GDM1 (cell line): ENCODE measurements at regions not wholly inside any gene's neighbourhood (a gene's known extent, or its start where the extent isn't known, plus 50 kb on each side); places are given as distances from the start of the nearest gene placed in this dataset.
A peak's percentile ranks its signal among the peaks of the same experiment; 100 is the strongest.
"Not testable (repeated sequence)": the region's sequence is repeated elsewhere in the genome, so short reads cannot be mapped to it uniquely, and the experiment has no call there.

Source experiments
- DNase-seq: peaks from one replicate; lab custom pipeline; 2025; lab: John Stamatoyannopoulos, UW

DNA sequence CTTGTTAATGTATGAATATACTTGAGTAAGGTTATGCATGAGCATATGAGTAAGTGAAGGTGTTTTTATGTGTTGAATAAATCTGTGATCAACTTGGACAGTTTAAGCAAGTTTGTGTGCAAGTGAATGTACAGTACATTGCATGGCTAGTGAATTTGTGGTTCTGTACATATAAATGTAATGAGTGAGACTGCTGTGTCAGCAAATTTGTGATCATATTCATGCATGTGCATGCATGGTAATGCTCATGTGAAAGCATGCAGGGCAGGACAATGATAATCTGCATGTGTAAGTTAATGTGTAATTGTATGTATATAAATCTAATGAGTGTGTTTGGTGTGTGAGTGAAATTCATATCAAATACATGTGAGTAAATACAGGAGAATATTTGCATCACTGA is 188.5 kb downstream of the PWWP3B start:
- no peak for DNase-seq

- DNase-seq: no peak
Measured at GRCh38 chrX:106363214-106363613, 195.1 kb downstream of the PWWP3B start.

DNA sequence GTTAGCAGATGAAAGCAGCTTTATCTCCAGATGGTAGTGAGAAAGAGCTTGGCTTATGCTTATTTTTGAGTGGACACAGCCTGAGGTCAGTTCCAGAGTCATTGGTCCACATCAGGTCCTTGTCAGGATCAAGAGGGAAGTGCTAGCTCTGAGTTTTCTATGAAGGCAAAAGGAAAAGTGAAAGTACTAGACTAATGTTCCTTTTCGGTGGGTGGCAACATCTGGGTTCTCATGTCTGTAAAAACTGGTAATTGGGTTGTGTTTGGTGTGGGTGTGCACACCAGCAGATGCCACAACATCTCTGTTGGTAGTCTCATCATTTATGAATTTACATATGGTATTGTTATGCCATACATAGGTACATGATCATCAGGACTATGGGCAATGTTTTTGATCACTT is 210.5 kb downstream of the PWWP3B start:
- no peak for DNase-seq

GRCh38 chrX:106391284-106391911 is 220.4 kb upstream of the RADX start:
- no peak for DNase-seq

GRCh38 chrX:106392346-106392745 is 219.4 kb upstream of the RADX start:
- no peak for DNase-seq

GRCh38 chrX:106397788-106398538 is 213.8 kb upstream of the RADX start:
- DNase-seq: no peak

- no peak for DNase-seq
Measured at GRCh38 chrX:106401965-106402559, 209.7 kb upstream of the RADX start.

DNA sequence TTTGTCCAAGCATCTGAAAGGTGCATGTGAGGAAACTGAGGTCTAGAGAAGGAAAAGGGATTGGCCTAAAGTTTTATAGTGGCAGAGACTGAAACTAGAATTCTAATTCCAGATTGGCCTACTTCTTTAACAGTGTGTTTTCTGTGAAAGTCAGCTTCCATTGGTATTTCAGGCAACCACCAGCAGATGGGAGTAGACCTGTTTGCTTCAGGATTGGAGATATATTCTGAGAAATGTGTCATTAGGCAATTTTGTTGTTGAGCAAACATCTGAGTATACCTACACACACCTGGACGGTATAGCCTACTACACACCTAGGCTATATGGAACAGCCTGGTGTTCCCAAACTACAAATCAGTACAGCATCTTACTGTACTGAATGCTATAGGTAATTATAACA is 207.3 kb upstream of the RADX start:
- no peak for DNase-seq

- no peak for DNase-seq
Measured at GRCh38 chrX:106415276-106415895, 196.4 kb upstream of the RADX start.

DNA sequence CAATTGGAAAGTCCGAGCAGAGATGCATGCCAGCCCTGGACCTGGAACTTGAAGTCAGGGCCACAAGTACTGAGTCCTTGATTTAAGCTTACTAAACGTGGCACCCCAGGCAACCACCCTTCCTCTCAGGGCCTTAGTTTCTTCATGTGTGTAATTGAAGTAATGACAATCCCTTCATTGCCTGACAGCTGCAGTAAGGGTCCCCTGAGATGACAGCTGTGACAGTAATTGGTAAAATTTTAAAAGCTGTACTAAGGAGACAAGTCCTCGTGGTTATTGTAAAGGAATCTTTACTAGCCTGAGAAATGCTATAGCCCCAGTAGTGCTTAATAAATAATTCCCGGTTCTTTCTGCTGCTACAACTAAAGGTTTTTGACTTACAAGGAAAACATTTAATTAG is 175.1 kb upstream of the RADX start:
- no peak for DNase-seq

GRCh38 chrX:106437407-106437806 is 174.4 kb upstream of the RADX start:
- no peak for DNase-seq

GRCh38 chrX:106450405-106450804 is 161.4 kb upstream of the RADX start:
- DNase-seq: no peak

DNA sequence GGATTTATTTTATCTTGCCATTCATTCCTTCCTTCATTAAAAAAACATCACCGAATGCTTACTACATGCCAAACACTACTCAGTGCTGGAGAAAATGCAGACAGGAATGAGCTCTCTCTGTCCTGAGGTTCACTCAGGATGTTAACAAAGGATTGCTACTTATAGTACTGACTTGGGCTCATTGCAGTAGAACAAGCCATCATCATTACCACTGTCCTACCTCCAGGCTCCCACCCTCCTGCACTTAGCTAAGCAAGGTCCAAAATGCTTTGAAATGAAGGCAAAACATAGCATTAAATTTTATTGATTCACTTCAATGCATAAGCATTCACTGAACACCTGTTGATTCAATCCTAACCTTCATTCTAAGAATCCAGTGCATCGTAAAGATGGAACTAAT is 159.8 kb upstream of the RADX start:
- DNase-seq: no peak

DNA sequence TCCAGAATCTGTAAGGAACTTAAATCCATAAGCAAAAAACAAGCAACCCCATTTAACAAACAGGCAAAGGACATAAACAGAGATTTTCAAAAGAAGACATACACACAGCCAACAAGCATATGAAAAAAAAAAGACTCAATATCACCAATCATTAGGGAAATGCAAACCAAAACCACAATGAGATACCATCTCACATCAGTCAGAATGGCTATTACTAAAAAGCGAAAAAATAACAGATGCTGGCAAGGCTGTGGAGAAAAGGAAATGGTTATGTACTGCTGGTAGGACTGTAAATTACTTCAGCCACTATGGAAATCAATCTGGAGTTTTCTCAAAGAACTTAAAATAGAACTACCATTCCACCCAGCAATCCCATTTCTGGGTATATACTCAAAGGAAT is 156.8 kb upstream of the RADX start:
- DNase-seq: no peak

DNA sequence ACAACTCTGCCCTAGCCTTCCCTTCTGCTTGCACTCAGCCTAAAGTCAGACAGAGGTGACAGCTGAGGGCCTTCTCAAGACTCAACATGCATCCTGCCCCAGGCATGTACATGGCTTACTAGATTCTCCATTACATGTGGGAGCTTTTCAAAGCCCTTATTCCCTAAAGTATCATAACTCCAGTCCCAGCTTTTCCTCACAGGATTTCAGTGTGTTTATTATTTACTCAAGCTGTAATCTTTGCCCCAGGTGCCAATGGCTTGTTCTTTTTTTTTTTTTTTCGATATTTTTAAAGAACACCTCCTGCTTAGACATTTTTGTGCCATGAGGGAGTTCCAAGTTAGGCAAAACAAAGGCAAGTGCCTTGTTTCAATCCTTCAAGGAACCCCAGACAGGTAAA is 154.0 kb upstream of the RADX start:
- no peak for DNase-seq

DNA sequence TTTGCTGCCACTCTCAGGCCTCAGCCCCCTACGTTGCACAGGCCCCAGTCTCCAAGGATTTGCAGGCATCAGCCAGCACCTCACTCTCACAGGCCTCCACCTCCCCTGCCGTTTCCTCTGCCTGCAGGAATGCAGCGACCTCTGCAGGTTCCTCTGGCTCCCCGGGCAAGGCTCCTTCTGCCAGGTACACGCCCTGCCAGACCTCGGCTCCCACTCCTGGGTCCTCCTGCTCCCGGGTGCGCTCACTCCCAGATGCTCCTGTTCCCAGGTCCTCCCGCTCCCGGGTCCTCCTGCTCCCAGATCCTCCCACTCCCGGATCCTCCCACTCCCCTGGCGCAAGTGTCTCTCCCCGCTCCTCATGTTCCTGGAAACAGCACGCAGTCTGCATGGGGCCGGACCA is 144.4 kb upstream of the RADX start:
- no peak for DNase-seq

DNA sequence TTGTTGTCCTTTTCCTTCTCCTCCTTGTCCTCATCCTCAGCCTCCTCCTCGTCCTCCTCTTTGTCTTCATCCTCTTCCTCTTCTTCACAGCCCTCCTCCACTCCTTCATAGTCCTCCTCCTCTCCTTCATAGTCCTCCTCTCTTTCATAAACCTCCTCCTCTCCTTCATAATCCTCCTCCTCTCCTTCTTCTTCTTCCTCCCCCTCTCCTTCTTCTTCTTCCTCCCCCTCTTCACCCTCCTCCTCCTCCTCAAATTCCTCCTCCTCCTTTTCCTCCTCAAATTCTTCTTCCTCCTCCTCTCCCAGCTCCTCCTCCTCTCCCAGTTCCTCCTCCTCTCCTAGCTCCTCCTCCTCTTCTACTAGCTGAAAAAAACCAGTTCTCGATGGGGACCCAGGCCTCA is 143.8 kb upstream of the RADX start:
- DNase-seq: no peak

GRCh38 chrX:106468433-106468832 is 143.3 kb upstream of the RADX start:
- no peak for DNase-seq

GRCh38 chrX:106479920-106480319 is 131.9 kb upstream of the RADX start:
- no peak for DNase-seq

- peak; percentile 14 for DNase-seq
Measured at GRCh38 chrX:106481341-106481740, 130.4 kb upstream of the RADX start.

GRCh38 chrX:106484233-106484632 is 127.5 kb upstream of the RADX start:
- no peak for DNase-seq

GRCh38 chrX:106493210-106493816 is 118.5 kb upstream of the RADX start:
- DNase-seq: not testable (repeated sequence)

DNA sequence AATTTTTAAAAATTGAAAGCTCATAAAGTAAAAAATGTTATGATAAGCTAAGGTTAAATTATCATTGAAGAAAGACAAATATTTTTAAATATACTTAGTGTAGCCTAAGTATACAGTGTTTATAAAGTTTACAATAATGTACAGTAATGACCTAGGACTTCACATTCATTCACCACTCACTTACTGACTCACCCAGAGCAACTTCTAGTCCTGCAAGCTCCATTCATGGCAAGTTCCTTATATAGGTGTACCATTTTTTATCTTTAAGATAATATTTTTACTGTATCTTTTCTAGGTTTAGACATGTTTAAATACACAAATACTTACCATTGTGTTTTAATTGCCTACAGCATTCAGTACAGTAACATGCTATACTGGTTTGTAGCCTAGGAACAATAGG is 112.3 kb upstream of the RADX start:
- DNase-seq: no peak
